NCI-H526 treated with DMSO at 0.1 percent for 48 hours (cell line): ENCODE measurements at regions not wholly inside any gene's neighbourhood (a gene's known extent, or its start where the extent isn't known, plus 50 kb on each side); places are given as distances from the start of the nearest gene placed in this dataset.
A peak's percentile ranks its signal among the peaks of the same experiment; 100 is the strongest.

Source experiments
- DNase-seq: peaks from one replicate; lab custom pipeline; 2025; lab: John Stamatoyannopoulos, UW

DNA sequence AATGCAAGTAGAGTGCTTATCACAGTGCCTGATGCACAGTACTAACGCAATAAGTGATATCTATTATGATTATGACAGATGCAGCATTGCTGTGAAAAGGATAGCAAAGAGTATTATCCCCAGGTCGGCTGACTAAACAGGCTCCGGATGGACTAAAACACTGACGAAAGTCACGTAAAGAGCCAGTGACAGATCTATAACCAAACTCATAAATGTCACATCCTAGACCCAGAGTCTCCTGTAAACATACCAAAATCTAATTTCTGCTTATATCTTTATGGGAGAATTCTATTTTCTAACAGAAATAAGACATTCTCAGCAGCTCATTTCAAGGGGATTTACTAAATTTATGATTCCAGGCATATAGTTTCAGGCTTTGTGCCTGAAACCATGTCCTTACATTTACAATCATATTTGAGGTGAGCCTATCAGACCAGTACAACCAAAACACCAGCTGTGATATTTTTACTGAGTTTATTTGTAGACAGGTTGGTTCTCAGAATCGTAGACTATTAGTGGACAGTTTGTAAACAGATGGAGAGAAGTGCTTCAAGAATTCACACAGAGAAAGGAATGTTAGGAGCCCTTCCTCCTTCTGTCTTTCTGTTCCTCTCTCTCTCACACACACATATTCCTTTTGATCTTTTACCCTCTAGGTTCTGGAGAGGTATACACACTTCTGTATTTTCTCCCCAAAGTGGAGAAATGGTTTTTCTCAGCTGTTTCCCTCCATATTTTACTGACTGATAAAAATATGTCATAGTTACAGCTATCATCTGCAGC, 52.4 kb upstream of the WDR26 start:
- DNase-seq = no peak

DNA sequence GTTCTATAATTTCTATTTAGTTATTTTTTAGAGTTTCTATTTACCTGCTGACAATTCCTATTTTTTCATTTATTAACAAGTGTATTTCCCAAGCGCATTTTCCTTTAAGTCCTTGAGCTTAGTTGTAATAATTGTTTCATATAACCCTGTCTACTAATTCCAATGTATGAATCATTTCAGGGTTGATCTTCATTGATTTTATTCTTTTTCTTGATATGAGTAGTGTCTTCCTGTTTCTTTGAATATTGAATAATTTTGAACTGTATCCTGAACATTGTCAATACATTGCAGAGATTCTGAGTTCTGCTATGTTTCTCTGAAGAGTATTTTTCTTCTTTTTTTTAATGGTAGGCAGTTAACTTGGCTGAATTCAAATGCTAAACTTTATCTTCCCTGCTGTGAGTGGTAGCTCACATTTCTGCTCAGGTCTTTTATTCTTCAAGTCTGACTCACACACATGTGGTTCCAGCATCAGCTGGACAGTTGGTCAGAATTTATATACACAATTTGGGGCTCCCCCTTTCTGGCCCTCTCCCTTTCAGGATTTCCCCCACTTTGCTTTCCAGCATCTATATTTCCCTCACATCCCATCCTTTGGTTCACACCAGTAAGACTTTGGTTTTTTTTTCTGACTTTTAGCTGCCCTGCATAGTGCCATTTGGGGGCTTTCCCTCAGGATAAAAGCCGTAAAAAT, 54.4 kb upstream of the WDR26 start:
- no peak for DNase-seq

DNA sequence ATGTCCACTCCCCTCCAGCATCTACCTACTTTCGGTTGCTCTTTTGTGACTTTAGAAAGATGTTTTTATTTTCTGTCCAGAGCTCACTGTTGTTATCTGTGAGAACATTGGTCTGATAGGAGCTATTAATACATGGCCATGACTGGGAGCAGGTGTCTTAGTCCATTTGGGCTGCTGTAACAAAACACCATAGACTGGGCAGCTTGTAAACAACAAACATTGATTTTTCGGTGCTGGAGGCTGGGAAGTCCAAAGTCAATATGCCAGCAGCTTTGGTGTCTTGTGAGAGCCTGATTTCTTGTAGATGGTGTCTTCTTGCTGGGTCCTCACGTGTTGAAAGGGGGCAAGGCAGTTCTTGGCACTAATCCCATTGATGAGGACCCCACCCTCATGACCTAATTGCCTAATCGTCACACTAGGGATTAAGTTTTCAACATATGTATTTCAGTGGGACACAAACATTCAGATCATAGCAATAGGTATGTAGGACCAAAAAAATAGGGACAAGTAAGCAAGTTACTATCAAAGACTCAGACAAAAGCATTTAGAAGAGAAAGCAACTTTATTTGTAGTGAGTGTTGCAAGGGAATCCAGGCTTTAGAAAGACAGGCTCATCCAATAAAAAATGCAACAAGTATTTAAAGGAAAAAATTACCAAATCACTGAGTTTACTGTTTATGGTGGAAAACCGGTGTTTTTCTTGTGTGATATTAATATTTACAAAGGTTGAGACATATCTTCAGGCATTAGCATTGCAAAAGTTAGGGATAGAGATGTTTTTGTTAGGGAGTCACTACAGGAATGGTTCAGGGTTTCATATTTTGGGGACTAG, 55.2 kb upstream of the WDR26 start:
- DNase-seq = no peak

DNA sequence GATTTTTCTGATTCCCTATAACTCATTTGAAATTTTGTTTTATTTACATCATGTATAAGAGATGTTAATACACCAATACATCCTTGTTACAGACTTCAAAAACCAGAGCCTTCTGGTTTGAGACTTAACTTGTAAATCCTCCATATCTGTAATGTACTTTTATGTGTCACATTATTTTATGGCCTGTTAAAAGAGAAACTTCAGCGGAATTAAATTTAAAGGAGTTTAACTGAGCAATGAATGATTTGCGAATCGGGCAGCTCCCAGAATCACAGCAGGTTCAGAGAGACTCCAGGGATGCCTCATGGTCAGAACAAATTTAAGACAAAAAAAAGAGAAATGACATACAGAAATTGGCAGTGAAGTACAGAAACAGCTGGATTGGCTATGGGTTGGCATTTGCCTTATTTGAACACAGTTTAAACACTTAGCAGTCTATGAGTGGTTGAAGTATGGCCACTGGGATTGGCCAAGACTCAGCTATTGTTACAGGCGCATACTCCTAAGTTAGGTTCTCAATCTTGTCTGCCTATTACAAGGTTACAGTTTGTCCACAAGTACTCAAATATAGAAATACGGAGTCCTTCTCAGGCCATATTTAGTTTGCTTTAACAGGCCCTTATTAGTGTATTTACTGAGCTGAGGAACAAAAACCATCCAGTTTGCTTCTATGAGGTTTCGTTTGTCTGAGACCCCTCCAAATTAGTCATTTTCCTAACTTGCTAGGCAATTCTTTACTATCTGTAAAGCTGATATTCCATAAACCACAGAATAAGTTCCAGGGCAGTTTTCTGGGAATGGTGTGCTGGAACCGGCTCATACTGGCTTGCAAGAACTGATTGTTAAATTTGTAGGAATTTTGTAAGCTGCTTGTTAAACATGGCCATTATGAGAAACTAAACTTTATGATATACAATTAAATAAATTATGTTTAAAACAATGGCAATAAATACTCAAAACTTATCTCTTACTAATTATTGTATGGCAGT, 56.2 kb upstream of the WDR26 start:
- DNase-seq = no peak

DNA sequence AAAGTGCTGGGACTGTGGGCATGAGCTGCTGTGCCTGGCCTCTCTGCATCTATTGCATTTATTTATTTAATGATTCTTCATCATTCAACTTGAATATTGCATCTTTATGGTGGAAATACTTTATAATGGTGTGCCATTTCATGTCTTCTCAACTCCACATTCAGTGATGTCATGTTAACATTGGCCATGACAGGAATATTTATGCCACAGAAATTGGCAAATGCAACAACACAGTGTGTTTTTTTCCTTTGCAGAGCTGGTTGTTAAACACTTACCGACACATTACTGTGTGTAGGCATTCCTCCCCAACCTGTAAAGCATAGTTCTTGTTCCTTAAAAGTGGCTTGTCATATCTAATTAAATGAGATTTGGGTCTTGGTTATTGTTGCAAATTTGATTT, 57.4 kb upstream of the WDR26 start:
- no peak for DNase-seq

DNA sequence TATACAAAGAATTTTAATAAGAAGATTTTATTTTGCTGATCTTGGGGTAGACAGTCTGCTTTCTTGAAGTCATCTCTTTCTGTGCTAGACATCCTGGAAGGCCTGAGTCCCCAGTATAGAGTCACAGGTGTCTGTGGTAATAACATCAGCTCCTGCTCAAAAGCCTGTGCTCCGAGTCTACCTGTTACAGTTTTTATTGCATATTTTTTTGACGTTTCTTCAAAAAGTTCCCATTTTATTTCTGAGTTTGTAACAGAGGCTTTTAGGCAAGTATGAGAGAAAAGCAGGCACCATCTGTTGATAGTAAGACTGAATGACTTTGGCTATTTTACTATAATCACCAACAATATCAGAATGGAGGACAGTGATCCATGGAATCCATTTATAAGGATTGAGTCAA, 58.0 kb upstream of the WDR26 start:
- DNase-seq = no peak

DNA sequence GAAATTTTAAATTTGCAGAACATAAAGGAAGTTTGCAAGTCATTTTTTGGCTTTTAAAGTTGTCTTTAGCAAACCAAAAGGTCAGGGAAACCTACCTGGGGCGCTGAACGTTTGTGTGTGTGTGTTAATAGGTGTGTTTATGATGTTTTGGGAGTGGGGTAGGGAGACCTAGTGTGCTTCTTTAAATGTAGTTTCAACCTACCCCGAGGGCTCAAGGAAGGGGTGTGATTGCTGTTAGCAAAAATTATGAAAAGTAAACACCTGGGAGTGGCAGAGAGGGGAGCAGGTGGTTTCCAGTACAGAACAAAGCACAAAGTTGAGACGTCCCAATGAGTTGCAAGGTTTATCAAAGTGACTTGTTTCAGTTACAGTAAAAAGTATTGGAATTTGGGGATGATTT, 58.7 kb upstream of the WDR26 start:
- peak; percentile 1 for DNase-seq

DNA sequence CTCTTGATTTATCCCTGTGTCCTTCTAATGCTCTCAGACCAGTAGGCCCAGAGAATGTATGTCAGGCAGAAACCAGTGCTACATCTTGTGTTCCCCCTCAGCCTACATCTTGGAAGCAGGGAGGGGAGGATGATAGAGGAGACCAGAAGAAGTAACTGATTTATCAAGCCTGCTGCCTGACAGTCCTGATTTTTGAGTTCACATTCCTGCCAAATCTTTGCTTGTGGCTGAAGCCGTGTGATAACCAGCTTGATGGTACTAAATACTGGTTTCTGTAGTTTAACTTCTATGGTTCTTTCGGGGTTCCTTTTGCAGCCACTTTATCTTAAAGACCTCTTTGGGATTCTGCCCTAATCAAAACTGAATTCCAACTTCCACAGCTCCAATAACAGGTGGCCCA, 59.7 kb upstream of the WDR26 start:
- DNase-seq = no peak

DNA sequence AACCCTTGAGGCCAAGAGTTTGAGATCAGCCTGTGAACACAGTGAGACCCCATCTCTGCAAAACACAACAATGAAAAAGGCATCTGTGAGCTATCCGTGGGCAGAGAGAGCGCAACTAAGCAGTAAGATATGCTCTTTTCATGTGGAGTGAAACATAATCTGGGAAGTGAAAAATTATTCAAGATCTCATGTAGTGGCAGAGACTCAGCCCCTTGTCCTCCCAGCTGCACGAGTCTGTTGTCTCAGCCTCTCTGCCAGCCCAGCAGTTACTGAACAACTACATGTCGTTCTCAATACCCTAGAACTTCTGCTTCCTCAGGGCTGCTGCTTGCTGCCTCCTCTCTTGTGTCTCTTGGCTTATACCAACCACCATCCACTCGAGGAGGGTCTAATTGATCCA, 61.3 kb upstream of the WDR26 start:
- no peak for DNase-seq

DNA sequence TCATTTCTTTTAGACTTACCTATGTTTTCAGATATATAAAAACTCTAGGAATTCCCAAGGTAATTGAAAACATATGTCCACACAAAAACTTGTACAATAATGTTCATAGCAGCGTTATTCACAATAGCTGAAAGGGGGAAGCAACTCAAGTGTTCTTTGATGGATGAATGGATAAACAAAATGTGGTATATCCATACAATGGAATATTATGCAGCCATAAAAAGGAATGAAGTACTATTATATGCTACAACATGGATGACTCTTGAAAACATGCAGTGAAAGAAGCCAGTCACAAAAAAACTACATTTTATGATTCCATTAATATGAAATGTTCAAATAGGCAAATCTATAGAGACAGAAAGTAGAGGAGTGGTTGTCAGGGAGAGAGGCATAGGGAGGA, 62.2 kb upstream of the WDR26 start:
- DNase-seq = no peak

DNA sequence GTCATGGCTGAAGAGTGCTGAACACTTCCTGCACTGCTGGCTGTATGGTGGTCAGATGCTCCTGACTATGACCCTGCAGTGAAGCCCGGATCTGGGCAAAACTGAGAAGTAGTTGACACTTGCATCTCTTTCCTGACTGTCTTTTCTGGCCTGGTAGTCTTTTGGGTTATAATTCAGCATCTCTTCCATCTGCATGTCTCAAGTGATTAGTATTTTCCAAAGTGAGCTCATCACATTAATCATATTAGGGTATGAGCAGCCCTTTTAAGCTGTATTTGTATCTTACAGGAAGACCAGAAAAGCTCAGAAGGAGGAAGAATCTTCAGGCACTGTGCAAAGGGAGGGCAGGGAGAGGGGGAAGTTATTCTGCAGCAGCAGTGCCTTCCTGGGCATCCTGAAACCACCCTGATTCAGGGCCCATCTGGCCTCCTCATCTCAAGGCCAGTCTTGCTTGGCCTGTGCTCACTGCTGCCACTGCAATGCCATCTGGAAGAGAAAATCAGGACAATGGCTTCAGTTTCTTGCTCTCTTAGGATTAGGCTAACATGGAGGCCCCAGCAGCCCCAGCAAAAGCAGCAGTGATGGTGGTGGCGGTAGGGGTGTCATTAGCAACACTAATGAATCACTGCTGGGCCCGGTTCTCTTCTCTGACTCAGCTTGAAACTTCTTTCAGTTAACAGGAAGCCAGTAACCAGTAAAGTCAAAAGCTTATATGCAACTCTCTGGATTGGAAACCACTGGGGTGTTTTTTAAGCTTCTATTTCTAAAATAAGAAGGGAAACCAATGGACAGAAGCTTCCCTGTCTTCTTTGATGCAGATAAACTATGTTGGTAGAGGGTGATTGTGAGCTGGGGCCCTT, 63.3 kb upstream of the WDR26 start:
- no peak for DNase-seq

DNA sequence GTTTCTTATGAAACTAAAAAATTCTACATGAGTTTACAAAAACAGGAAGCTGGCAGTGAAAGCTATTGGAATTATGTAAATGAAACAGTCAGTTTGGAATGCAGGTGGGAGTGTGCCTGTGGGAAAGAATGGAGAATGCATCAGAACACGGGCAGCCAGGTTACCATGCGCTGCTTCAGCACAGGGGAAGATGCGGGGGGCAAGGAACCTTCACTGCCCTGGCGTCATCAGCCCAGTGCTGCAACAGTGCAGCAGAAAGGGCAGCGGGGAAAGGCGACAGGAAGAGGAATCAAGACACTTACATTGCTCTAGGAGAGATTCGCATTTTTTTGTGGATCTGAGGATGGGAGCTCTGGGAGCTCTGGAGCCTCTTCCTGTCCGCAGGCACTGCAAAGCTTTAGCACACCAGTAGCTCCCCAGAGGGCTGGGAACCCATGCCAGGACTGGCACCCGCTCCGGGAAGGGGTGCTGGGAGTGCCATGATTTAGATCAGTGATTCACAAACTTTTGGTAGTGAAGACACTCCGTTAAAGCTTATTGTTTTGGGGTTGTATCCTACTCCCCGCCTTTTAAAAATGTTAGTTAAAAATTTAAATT, 64.1 kb upstream of the WDR26 start:
- DNase-seq = no peak

DNA sequence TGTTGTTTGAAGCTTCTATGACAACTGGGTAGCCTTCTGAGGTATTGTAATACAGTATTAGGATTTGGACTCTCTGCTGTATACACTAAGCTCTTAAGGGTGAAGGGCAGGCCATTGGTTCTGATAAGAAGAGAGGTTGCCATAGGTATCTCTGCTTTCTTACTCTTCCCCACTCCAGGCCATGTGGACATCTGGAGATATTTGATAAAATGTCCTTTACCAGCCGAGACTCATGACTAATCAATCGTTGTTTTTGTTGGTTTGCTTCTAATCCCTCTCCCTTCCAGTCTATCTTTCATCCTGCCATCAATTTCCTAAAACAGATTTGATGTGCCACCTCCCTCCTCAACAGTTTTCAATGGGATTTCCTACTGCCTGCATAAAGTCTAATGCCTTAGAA, 64.6 kb upstream of the WDR26 start:
- no peak for DNase-seq

DNA sequence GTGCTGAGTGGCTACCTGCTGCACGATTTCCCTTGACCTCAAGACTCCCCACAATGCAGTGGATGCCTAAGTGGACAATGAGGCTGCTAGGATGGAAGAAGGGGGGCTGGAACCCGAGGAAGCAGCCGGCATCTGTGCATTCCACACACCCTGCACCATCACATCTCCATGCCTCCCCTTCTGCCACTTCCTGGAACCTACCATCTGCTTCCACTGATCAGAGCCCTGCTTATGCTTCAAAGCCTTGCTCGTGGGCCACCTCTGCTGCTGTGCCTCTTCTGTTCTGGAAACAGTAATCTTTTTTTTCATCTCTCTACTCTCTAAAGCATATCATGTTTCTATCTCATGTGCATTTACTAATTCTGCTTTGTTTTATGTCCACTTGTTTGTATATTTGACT, 66.2 kb upstream of the WDR26 start:
- no peak for DNase-seq

DNA sequence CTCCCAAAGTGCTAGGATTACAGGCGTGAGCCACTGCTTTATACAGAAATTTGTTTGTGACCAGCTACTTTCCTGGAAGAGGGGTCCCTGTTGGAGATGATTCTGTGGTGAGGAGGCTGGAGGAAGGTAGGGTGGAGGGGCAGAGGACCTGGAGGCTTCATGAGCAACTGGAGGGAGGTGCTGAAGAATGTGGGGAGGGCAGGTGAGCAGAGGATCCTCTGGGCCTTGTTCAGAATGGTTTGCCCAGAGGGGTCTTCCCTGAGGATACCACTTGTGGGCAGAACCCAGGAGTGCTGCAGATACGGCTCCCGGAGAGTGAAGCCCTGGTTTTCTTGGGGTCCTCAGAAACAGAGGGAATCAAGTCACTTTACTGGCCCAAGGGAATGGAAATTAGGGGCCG, 67.2 kb upstream of the WDR26 start:
- DNase-seq = no peak

DNA sequence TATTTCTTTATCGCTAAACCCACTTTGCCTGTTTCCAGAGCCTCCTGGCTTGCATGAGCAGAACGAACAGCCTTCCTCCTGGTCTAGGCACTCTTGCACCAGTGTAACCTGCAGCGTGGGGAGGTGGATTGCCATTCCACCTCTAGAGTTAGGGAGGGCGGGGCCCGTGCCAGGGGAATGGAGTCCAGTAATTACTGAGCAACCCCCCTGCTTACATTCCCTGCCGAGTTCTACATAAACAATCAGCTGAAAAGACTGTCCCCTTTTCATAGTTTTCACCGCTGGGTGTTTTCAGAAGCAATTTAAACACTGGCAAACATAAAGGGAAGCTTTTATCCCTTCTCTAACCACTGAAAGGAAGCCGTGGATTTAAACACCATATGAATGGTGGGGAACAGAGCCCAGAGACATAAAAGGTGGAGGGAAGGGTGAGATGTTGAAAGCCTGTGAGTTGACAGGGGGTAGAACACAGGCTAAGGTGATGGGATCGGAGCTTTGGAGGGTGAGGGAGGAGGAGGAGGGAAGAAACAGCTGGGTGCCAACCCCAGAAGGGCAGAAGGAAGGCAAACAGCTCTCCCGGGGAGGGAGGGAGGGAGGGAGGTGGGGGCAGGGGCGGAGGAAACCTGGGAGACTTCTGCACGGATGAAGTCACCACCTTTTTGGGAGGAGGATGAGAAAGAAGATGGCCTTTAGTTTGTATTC, 68.0 kb upstream of the WDR26 start:
- no peak for DNase-seq

DNA sequence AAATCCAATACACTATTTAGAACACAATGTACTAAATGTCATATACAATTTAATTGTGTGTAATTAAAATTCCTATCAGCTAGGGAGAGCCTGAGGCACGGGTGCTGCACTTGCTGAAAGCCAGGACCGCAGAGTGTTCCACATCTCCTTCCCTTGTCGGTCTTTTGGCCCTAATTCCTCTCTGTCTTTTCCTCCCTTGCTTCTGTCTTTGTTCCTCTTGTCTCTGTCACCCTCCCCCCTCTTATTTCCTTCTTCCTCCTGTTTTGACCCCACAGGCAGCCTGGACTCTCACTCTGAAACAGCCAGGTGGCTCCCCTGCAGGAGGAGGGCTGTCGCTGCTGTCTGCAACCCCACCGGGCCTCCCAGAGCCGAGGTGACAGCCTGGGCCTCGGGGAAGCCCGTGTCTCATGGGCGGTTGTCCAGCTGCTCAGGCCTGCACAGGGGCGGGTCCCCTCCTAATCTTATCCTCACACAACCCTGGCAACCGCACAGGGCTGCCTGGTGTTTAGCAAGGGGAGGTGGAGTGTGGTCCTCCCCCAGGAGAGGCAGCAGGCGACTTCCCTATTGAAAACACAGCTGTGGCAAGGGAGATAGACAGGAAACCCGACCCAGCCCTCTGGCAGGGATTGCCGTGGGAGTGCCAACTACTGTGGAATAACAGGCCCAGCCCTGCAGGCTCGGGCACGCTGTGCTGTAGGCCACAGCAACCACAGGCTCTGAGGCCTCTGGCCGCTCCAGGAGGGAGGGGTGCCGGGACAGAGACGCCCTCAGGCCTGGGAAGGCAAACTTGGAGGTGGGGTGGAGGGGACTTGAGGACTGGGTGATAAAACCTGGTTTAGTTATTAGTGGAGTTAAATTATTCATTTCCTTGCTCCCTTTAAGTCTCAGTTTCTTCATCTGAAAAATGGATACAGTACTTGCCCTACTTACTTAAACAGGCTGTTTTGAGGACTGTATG, 68.8 kb upstream of the WDR26 start:
- DNase-seq = peak; percentile 16

DNA sequence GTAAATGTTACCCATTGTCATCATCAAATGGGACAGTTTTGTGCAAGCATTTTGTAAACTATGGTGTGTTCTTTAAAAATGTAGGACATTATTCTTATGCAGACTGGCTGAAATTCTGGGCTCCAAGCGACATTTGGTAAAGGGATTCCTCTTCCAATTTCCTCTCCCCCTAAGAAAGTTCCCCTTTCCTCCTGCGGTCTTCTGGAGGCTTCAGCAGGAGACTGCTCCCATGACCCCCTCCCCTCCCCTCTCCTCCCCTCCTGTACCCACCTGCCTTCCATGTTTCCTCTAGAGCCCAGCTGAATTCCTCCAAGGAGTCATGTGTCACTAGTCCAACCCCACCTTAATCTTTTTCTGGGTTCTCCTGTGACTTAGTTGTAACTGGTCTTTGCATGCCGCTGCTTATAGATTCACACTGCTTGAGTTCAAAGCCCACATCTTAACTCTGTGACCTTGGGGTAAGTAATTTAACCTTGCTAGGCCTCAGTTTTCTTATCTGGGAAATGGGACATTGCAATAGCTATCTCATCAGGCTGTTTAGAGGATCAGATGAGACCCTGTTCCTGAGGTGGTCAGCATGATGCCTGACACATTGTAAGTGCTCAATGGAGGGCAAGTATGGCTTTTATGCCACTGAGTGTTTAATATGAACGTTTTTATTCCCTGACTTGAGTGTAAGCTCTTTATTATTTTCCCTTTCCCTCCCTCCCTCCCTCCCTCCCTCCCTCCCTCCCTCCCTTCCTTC, 69.9 kb upstream of the WDR26 start:
- DNase-seq = no peak
